ENCODE measurements at regions not wholly inside any gene's neighbourhood (a gene's known extent, or its start where the extent isn't known, plus 50 kb on each side); places are given as distances from the start of the nearest gene placed in this dataset.

DNA sequence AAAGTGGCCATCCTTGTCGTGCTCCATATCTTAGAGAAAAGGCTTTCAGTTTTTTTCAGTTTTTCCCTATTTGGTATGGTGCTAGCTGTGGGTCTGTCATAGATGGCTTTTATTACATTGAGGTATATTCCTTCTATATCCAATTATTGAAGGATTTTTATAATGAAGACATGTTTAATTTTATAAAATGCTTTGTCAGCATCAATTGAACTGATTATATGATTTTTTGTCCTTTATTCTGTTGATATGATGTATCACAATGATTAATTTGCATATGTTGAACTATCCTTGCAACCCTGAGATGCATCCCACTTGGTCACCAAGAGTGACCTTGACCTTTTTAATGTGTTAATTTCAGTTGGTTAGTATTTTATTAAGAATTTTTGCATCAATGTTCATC lies 55.1 kb upstream of the VGLL2 start:
- Histone ChIP-seq H3K36me3 (ENCODE audit: insufficient read depth, low read length) (no peaks in the 10 kb centered on the region), H3K4me2 (ENCODE audit: low read depth, low read length, poor library complexity, severe bottlenecking) (no peak overlapping the region), H3K27me3 (ENCODE audit: insufficient read depth, low read length, poor library complexity, severe bottlenecking) (no peaks in the 10 kb centered on the region), H3K79me2 (ENCODE audit: insufficient read depth, low read length) (no peaks in the 10 kb centered on the region), H3F3A (ENCODE audit: low read depth) (no peaks in the 10 kb centered on the region), H2AFZ (ENCODE audit: low read length) (no peak overlapping the region), H3K4me3 (ENCODE audit: low read length, poor library complexity, severe bottlenecking) (no peak overlapping the region), H3K9me2 (replicated peaks; ENCODE audit: low read depth, low read length) (no peaks in the 10 kb centered on the region), H3K9me3 (ENCODE audit: insufficient read depth, low read depth, low read length) (no peaks in the 10 kb centered on the region), H4K20me1 (ENCODE audit: insufficient read depth, low read length, poor library complexity, severe bottlenecking) (no peaks in the 10 kb centered on the region), H3K4me1 (ENCODE audit: insufficient read depth, low read length, poor library complexity, severe bottlenecking) (no peaks in the 10 kb centered on the region), H3K9ac (ENCODE audit: low read depth, low read length, poor library complexity, severe bottlenecking) (no peak overlapping the region)
- no peak for TF ChIP-seq CTCF (conservative IDR thresholded peaks at IDR 0.05; ENCODE audit: low read length)
- no peak for TF ChIP-seq EZH2phosphoT487 (IDR thresholded peaks at IDR 0.05; ENCODE audit: borderline replicate concordance)

GRCh38 chr6:117215353-117216090 lies 49.8 kb upstream of the VGLL2 start:
- H3K4me2 ChIP-seq (ENCODE audit: low read depth, low read length, poor library complexity, severe bottlenecking), result no peak overlapping the region
- no peaks in the 10 kb centered on the region for H4K20me1 ChIP-seq (ENCODE audit: insufficient read depth, low read length, poor library complexity, severe bottlenecking)
- TF ChIP-seq EZH2phosphoT487 (IDR thresholded peaks at IDR 0.05; ENCODE audit: borderline replicate concordance) (no peak), CTCF (conservative IDR thresholded peaks at IDR 0.05; ENCODE audit: low read length) (no peak)
- H3K9me3 ChIP-seq (ENCODE audit: insufficient read depth, low read depth, low read length), result no peaks in the 10 kb centered on the region
- H3K27me3 ChIP-seq (ENCODE audit: insufficient read depth, low read length, poor library complexity, severe bottlenecking), result no peaks in the 10 kb centered on the region
- H3F3A ChIP-seq (ENCODE audit: low read depth), result no peaks in the 10 kb centered on the region
- H3K36me3 ChIP-seq (ENCODE audit: insufficient read depth, low read length), result no peaks in the 10 kb centered on the region
- H2AFZ ChIP-seq (ENCODE audit: low read length), result no peak overlapping the region
- H3K9me2 ChIP-seq (replicated peaks; ENCODE audit: low read depth, low read length), result no peaks in the 10 kb centered on the region
- no peaks in the 10 kb centered on the region for H3K79me2 ChIP-seq (ENCODE audit: insufficient read depth, low read length)
- no peak overlapping the region for H3K9ac ChIP-seq (ENCODE audit: low read depth, low read length, poor library complexity, severe bottlenecking)
- H3K4me3 ChIP-seq (ENCODE audit: low read length, poor library complexity, severe bottlenecking), result no peak overlapping the region
- H3K4me1 ChIP-seq (ENCODE audit: insufficient read depth, low read length, poor library complexity, severe bottlenecking), result no peaks in the 10 kb centered on the region
